HG02623 (cell line): ENCODE measurements at regions not wholly inside any gene's neighbourhood (a gene's known extent, or its start where the extent isn't known, plus 50 kb on each side); places are given as distances from the start of the nearest gene placed in this dataset.
"Not testable (repeated sequence)": the region's sequence is repeated elsewhere in the genome, so short reads cannot be mapped to it uniquely, and the experiment has no call there.

Experiments
- ATAC-seq: cut with Tn5 transposase; IDR thresholded peaks from one replicate; pipeline ENCODE4 v1.9.1; 2021; ENCODE audit warnings: moderate library complexity; ENCODE audit not compliant: unreplicated experiment

- no peak for ATAC-seq
Observed at GRCh38 chr7:153887749-153888569, 164.2 kb upstream of the DPP6 start.

- no peak for ATAC-seq
Observed at GRCh38 chr7:153891990-153892389, 160.2 kb upstream of the DPP6 start.

- ATAC-seq, result no peak
Observed at GRCh38 chr7:153902862-153903261, 149.3 kb upstream of the DPP6 start.

- ATAC-seq, result no peak
Observed at GRCh38 chr7:153912211-153912610, 140.0 kb upstream of the DPP6 start.

GRCh38 chr7:153920126-153920525, 132.1 kb upstream of the DPP6 start:
- ATAC-seq, result no peak

GRCh38 chr7:153920897-153921296, 131.3 kb upstream of the DPP6 start:
- ATAC-seq, result no peak

GRCh38 chr7:153921408-153921807, 130.8 kb upstream of the DPP6 start:
- ATAC-seq, result no peak

GRCh38 chr7:153930696-153931095, 121.5 kb upstream of the DPP6 start:
- no peak for ATAC-seq

- ATAC-seq, result no peak
Observed at GRCh38 chr7:153934048-153934447, 118.2 kb upstream of the DPP6 start.

GRCh38 chr7:153934629-153935028, 117.6 kb upstream of the DPP6 start:
- no peak for ATAC-seq

- ATAC-seq, result no peak
Observed at GRCh38 chr7:153935095-153935494, 117.1 kb upstream of the DPP6 start.

- no peak for ATAC-seq
Observed at GRCh38 chr7:153938451-153938850, 113.7 kb upstream of the DPP6 start.

GRCh38 chr7:153939177-153939576, 113.0 kb upstream of the DPP6 start:
- no peak for ATAC-seq

GRCh38 chr7:153939654-153940053, 112.5 kb upstream of the DPP6 start:
- ATAC-seq, result no peak

- no peak for ATAC-seq
Observed at GRCh38 chr7:153941061-153941460, 111.1 kb upstream of the DPP6 start.

- ATAC-seq, result no peak
Observed at GRCh38 chr7:153942036-153942435, 110.2 kb upstream of the DPP6 start.

- no peak for ATAC-seq
Observed at GRCh38 chr7:153943457-153943856, 108.7 kb upstream of the DPP6 start.

GRCh38 chr7:153943861-153944260, 108.3 kb upstream of the DPP6 start:
- ATAC-seq, result no peak

GRCh38 chr7:153948060-153948459, 104.1 kb upstream of the DPP6 start:
- ATAC-seq, result no peak

GRCh38 chr7:153951316-153951715, 100.9 kb upstream of the DPP6 start:
- no peak for ATAC-seq

- ATAC-seq, result no peak
Observed at GRCh38 chr7:153954477-153954876, 97.7 kb upstream of the DPP6 start.

- ATAC-seq, result not testable (repeated sequence)
Observed at GRCh38 chr7:153957677-153958076, 94.5 kb upstream of the DPP6 start.

- not testable (repeated sequence) for ATAC-seq
Observed at GRCh38 chr7:153958381-153958780, 93.8 kb upstream of the DPP6 start.
